HFF-Myc (cell line): ENCODE measurements at regions not wholly inside any gene's neighbourhood (a gene's known extent, or its start where the extent isn't known, plus 50 kb on each side); places are given as distances from the start of the nearest gene placed in this dataset.

ENCODE experiments used
- DNase-seq: peaks from one replicate; pipeline ENCODE4 v3.0.0-alpha.2; 2011; ENCODE audit warnings: low read depth; ENCODE audit errors: extremely low read depth
- H3K4me3 ChIP-seq: replicated peaks from 2 replicates; pipeline ENCODE4 v1.5.1; 2011; ENCODE audit warnings: low read depth, mild to moderate bottlenecking, control low read depth, low read length
- CTCF ChIP-seq: IDR thresholded peaks from 2 replicates; pipeline ENCODE4 v1.5.1; 2012; ENCODE audit warnings: mild to moderate bottlenecking, low read depth, low read length, control low read depth; ENCODE audit errors: missing control alignments

GRCh38 chr13:99058527-99059495 lies 80.9 kb upstream of the DOCK9 start:
- TF ChIP-seq CTCF: no peak
- no peak overlapping the region for H3K4me3 ChIP-seq
- no peak for DNase-seq

- no peak for TF ChIP-seq CTCF
- no peak for DNase-seq
- H3K4me3 ChIP-seq: no peak overlapping the region
Measured at GRCh38 chr13:99059498-99060075, 81.7 kb upstream of the DOCK9 start.

GRCh38 chr13:99061411-99061810 lies 83.5 kb upstream of the DOCK9 start:
- H3K4me3 ChIP-seq: no peak overlapping the region
- TF ChIP-seq CTCF: no peak
- no peak for DNase-seq

- no peak for TF ChIP-seq CTCF
- no peak for DNase-seq
- H3K4me3 ChIP-seq: no peak overlapping the region
Measured at GRCh38 chr13:99062593-99062992, 84.7 kb upstream of the DOCK9 start.

- no peak for DNase-seq
- no peak for TF ChIP-seq CTCF
- no peak overlapping the region for H3K4me3 ChIP-seq
Measured at GRCh38 chr13:99063178-99063577, 85.3 kb upstream of the DOCK9 start.

- H3K4me3 ChIP-seq: no peak overlapping the region
- no peak for TF ChIP-seq CTCF
- DNase-seq: no peak
Measured at GRCh38 chr13:99063952-99064351, 86.1 kb upstream of the DOCK9 start.
